Fibroblast of lung (primary cell): ENCODE measurements at regions not wholly inside any gene's neighbourhood (a gene's known extent, or its start where the extent isn't known, plus 50 kb on each side); places are given as distances from the start of the nearest gene placed in this dataset.

Source experiments
- DNase-seq, 2 donors: peaks; one replicate each; pipeline versions ENCODE4 v3.0.0 to v3.0.0-alpha.2; 2010; ENCODE audit warnings: low read depth in 2 of 2
- H2AFZ ChIP-seq: 2 replicates; pipeline ENCODE4 v1.5.1; 2012; ENCODE audit warnings: low read length, control low read depth, inconsistent platforms
- H3K27ac ChIP-seq: 2 replicates; pipeline ENCODE4 v1.5.1; 2011; ENCODE audit warnings: low read length, control low read depth; ENCODE audit not compliant: insufficient read depth
- H3K27me3 ChIP-seq: 2 replicates; pipeline ENCODE4 v1.5.1; 2011; ENCODE audit warnings: mild to moderate bottlenecking, low read length; ENCODE audit not compliant: control insufficient read depth, insufficient read depth
- H3K36me3 ChIP-seq: 2 replicates; pipeline ENCODE4 v1.5.1; 2011; ENCODE audit warnings: low read length; ENCODE audit not compliant: control insufficient read depth, insufficient read depth
- H3K4me1 ChIP-seq: 2 replicates; pipeline ENCODE4 v1.5.1; 2011; ENCODE audit warnings: low read length; ENCODE audit not compliant: control insufficient read depth, insufficient read depth; ENCODE audit errors: extremely low read depth
- H3K4me2 ChIP-seq: 2 replicates; pipeline ENCODE4 v1.5.1; 2011; ENCODE audit warnings: low read length, control low read depth; ENCODE audit not compliant: insufficient read depth; ENCODE audit errors: extremely low read depth
- H3K4me3 ChIP-seq, 4 experiments: fragments of 200-600 bp in 1 of 4; sonication (generic) in 1 of 4; replicated peaks in 1 of 4; 2 replicates each; pipeline ENCODE4 v1.5.1; 2011 to 2016; ENCODE audit warnings: low read length in 4 of 4, low read depth in 3 of 4, mild to moderate bottlenecking in 3 of 4, control low read depth in 2 of 4, inconsistent platforms in 1 of 4, mixed read lengths in 1 of 4; ENCODE audit not compliant: insufficient read depth in 1 of 4; ENCODE audit errors: control extremely low read depth in 1 of 4
- H3K79me2 ChIP-seq: 2 replicates; pipeline ENCODE4 v1.5.1; 2012; ENCODE audit warnings: mild to moderate bottlenecking, low read length, inconsistent platforms; ENCODE audit not compliant: control insufficient read depth, insufficient read depth
- H3K9ac ChIP-seq: 2 replicates; pipeline ENCODE4 v1.5.1; 2011; ENCODE audit warnings: mild to moderate bottlenecking, low read length, control low read depth; ENCODE audit not compliant: insufficient read depth
- H3K9me3 ChIP-seq: 2 replicates; pipeline ENCODE4 v1.5.1; 2012; ENCODE audit warnings: low read depth, low read length; ENCODE audit not compliant: control insufficient read depth, insufficient read depth
- H4K20me1 ChIP-seq: 2 replicates; pipeline ENCODE4 v1.5.1; 2011; ENCODE audit warnings: low read length; ENCODE audit not compliant: control insufficient read depth, insufficient read depth; ENCODE audit errors: extremely low read depth
- CTCF ChIP-seq, 2 donors: IDR thresholded peaks in 1 of 2; conservative IDR thresholded peaks in 1 of 2; 1 replicate in 1 of 2; 2 replicates in 1 of 2; pipeline ENCODE4 v1.5.1; 2011 to 2012; ENCODE audit warnings: low read length in 2 of 2, control low read depth in 1 of 2, inconsistent platforms in 1 of 2, low read depth in 1 of 2, mild to moderate bottlenecking in 1 of 2
- EZH2 ChIP-seq: IDR thresholded peaks from 2 replicates; pipeline ENCODE4 v1.5.1; 2012; ENCODE audit warnings: low read length, control low read depth, mild to moderate bottlenecking; ENCODE audit errors: missing control alignments

DNA sequence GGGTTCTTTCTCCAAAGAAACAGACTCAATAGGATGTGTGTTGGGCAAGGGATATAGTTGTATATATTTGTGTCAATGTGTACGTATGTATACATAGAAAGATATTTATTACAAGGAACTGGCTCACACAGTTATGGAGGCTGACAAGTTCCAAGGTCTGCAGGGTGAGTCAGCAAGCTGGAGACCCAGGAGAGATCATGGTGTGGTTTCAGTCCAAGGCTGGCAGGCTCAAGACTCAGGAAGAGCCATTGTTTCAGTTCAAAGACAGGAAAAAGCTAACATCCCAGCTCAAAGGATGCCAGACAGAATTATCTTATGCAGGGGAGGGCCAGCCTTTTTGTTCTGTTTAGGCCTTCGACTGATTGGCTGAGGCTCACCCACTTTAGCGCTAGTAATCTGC is 89.9 kb upstream of the RALGAPA2 start:
- H3K36me3 ChIP-seq: no peaks in the 10 kb centered on the region
- no peak overlapping the region for H2AFZ ChIP-seq
- DNase-seq: no peak
- H3K9ac ChIP-seq: no peak overlapping the region
- H3K4me1 ChIP-seq: no peaks in the 10 kb centered on the region
- no peaks in the 10 kb centered on the region for H3K79me2 ChIP-seq
- no peaks in the 10 kb centered on the region for H3K27me3 ChIP-seq
- H3K4me2 ChIP-seq: no peak overlapping the region
- no peaks in the 10 kb centered on the region for H3K9me3 ChIP-seq
- H3K4me3 ChIP-seq: no peak overlapping the region
- no peaks in the 10 kb centered on the region for H4K20me1 ChIP-seq
- no peak for TF ChIP-seq EZH2
- TF ChIP-seq CTCF (conservative IDR thresholded peaks at IDR 0.05 in 1 of 2, IDR thresholded peaks at IDR 0.05 in 1 of 2; ENCODE audit: low read depth in 1 of 2, low read length in 2 of 2): no peak
- H3K27ac ChIP-seq: no peak overlapping the region

DNA sequence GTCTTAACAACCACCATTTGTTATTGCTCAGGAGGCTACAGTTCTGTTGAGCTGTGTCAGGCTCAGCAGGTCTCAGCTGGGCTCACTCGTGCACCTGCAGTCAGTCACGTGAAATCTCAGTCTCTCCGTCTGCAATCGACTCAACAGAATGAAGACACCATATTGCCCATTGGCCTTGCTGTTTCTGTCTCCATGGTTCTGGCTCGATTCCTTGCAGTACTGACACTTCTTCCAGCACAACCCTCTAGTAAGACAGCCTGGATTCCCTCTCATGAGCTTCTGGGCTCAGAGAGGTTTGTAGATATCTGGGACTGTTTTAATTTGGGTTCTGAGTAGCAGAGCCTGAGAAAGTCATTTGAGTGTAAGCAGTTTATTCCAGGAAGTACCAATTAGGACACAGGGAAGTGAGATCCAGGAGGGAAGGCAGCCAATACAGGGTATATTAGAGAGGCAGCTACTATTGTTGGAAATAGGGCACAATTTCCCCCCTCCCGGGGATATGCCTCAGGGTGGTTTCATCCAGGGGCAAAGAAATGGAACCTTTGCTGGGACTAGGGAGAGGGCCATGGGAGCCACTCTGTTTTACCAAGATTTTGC is 87.4 kb upstream of the RALGAPA2 start:
- TF ChIP-seq EZH2 (no peak), CTCF (conservative IDR thresholded peaks at IDR 0.05 in 1 of 2, IDR thresholded peaks at IDR 0.05 in 1 of 2; ENCODE audit: low read depth in 1 of 2, low read length in 2 of 2) (no peak)
- Histone ChIP-seq H3K4me2 (no peak overlapping the region), H4K20me1 (no peaks in the 10 kb centered on the region), H3K27ac (no peak overlapping the region), H3K79me2 (no peaks in the 10 kb centered on the region), H3K4me1 (no peaks in the 10 kb centered on the region), H3K4me3 (no peak overlapping the region), H3K27me3 (no peaks in the 10 kb centered on the region), H3K36me3 (no peaks in the 10 kb centered on the region), H3K9me3 (no peaks in the 10 kb centered on the region), H3K9ac (no peak overlapping the region), H2AFZ (no peak overlapping the region)
- DNase-seq: no peak

DNA sequence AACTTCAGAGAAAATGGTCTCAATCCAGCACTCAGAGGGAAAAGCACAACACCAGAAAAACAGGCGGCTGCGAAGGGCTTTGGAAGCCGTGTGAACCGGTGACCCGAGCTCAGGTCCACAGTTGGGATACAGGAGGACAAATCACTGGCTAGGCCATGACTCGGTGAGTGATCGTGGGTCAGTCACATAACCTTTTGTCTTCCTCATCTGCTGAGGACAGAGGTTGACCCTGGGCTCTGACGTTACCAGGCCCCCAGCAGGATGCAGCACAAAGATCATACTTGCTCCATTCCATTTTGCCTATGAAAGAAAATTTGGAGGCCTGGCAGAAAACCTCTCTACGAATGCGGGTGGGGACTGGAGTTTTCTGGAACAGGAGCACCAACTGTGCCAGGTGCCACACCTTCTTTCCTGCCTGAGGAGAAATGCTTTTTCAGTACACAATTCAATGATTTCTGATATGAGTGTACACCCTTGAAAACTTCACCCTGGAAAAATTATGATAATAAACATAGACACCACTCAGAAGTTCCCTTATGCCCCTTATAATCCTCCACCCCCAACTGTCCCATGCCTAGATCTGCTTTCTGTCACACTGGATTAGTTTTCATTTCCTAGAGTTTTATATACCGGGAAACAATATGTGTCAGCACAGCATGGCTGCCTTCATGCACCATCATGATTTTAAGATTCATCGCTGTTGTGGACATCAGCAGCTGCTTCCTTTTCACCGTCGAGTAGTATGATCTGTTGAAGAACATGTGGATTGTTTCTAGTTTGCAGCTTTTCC is 85.3 kb upstream of the RALGAPA2 start:
- no peak for TF ChIP-seq EZH2
- no peak for TF ChIP-seq CTCF (conservative IDR thresholded peaks at IDR 0.05 in 1 of 2, IDR thresholded peaks at IDR 0.05 in 1 of 2; ENCODE audit: low read depth in 1 of 2, low read length in 2 of 2)
- Histone ChIP-seq H3K9me3 (no peaks in the 10 kb centered on the region), H3K27ac (no peak overlapping the region), H3K79me2 (no peaks in the 10 kb centered on the region), H3K4me2 (no peak overlapping the region), H2AFZ (no peak overlapping the region), H3K27me3 (no peaks in the 10 kb centered on the region), H3K4me3 (no peak overlapping the region), H3K36me3 (no peaks in the 10 kb centered on the region), H3K9ac (no peak overlapping the region), H3K4me1 (no peaks in the 10 kb centered on the region), H4K20me1 (no peaks in the 10 kb centered on the region)
- DNase-seq: no peak
